HCT116 (cell line): ENCODE measurements at regions not wholly inside any gene's neighbourhood (a gene's known extent, or its start where the extent isn't known, plus 50 kb on each side); places are given as distances from the start of the nearest gene placed in this dataset.

Experiments
- ATAC-seq: fragments of 200-7000 bp; cut with Tn5 transposase; 2 replicates; pipeline ENCODE4 v1.9.1; 2020; ENCODE audit warnings: mild to moderate bottlenecking, moderate library complexity
- BruUV-seq: library from RNA; stranded (reverse); fragments of 400-500 nt; replicated peaks from 2 replicates; lab custom pipeline; 2021; lab: Mats Ljungman, UMichigan
- CTCF ChIA-PET: fragments of 300-600 bp; sonication (Branson Sonifier 250); formaldehyde crosslinking; loops from one replicate; lab custom pipeline; 2021; ENCODE audit warnings: antibody characterized with exemption; lab: Charles Lee
- POLR2A ChIA-PET: fragments of 300-600, 350-600 bp; sonication (Branson Sonifier 250); formaldehyde crosslinking; loops from one replicate; lab custom pipeline; 2021; ENCODE audit warnings: antibody characterized with exemption; lab: Charles Lee
- RAD21 ChIA-PET, 2 experiments: fragments of 300-600 bp; sonication (Branson Sonifier 250); formaldehyde crosslinking; loops; one replicate each; lab custom pipeline; 2023; ENCODE audit warnings: low total read pairs in 2 of 2; ENCODE audit not compliant: uncharacterized antibody in 2 of 2, unreplicated experiment in 2 of 2, low non-redundant PET in 1 of 2; lab: Charles Lee
- DNase-seq: peaks from one replicate; pipeline ENCODE4 v3.0.0-alpha.2; 2010; ENCODE audit warnings: low read depth, low spot score
- H2AFZ ChIP-seq: fragments of 200-600 bp; shearing (Covaris generic), sonication (generic); 2 replicates; pipeline ENCODE4 v1.6.1; 2017; ENCODE audit warnings: low read depth, mixed run types, mixed read lengths, antibody characterized with exemption, low read length; ENCODE audit not compliant: poor library complexity, severe bottlenecking
- H3K27ac ChIP-seq: 2 replicates; pipeline ENCODE4 v1.5.1; 2012; ENCODE audit warnings: low read depth, low read length
- H3K27me3 ChIP-seq: fragments of 200-600 bp; sonication (generic); 2 replicates; pipeline ENCODE4 v1.6.1; 2016; ENCODE audit warnings: mixed run types, low read length, mixed read lengths; ENCODE audit not compliant: insufficient read depth
- H3K36me3 ChIP-seq, 2 experiments: fragments of 200-500 bp in 1 of 2; fragments of 200-600 bp in 1 of 2; sonication (Bioruptor generic) in 1 of 2; sonication (generic) in 1 of 2; 2 replicates each; pipeline versions ENCODE4 v1.5.1 to v1.6.1; 2014 to 2016; ENCODE audit warnings: low read length in 2 of 2, inconsistent platforms in 1 of 2, mixed read lengths in 1 of 2, mixed run types in 1 of 2; ENCODE audit not compliant: insufficient read depth in 2 of 2, control insufficient read depth in 1 of 2
- H3K4me1 ChIP-seq, 2 experiments: fragments of 200-600 bp in 1 of 2; sonication (generic) in 1 of 2; 2 replicates each; pipeline versions ENCODE4 v1.5.1 to v1.6.1; 2012 to 2017; ENCODE audit warnings: low read length in 2 of 2, inconsistent platforms in 1 of 2, mild to moderate bottlenecking in 1 of 2, mixed read lengths in 1 of 2, mixed run types in 1 of 2, moderate library complexity in 1 of 2; ENCODE audit not compliant: insufficient read depth in 2 of 2, control insufficient read depth in 1 of 2
- H3K4me2 ChIP-seq: fragments of 200-600 bp; sonication (generic); 2 replicates; pipeline ENCODE4 v1.6.1; 2017; ENCODE audit warnings: mixed run types, low read length, mixed read lengths
- H3K4me3 ChIP-seq, 2 experiments: fragments of 200-600 bp in 1 of 2; sonication (generic) in 1 of 2; replicated peaks in 1 of 2; 2 replicates each; pipeline ENCODE4 v1.5.1; 2011 to 2016; ENCODE audit warnings: low read length in 2 of 2, control low read depth in 1 of 2, low read depth in 1 of 2, mild to moderate bottlenecking in 1 of 2, mixed read lengths in 1 of 2, mixed run types in 1 of 2
- H3K79me2 ChIP-seq: fragments of 200-600 bp; sonication (generic); 2 replicates; pipeline ENCODE4 v1.6.1; 2017; ENCODE audit warnings: mild to moderate bottlenecking, mixed run types, low read length, moderate library complexity, mixed read lengths; ENCODE audit not compliant: insufficient read depth
- H3K9ac ChIP-seq: fragments of 200-600 bp; sonication (generic); 2 replicates; pipeline ENCODE4 v1.6.1; 2016; ENCODE audit warnings: low read length, mixed read lengths
- H3K9me2 ChIP-seq: fragments of 200-600 bp; sonication (generic), shearing (Covaris generic); 2 replicates; pipeline ENCODE4 v1.6.1; 2017; ENCODE audit warnings: mixed run types, mild to moderate bottlenecking, moderate library complexity; ENCODE audit not compliant: insufficient read depth
- H3K9me3 ChIP-seq, 2 experiments: fragments of 200-500 bp in 1 of 2; fragments of 200-600 bp in 1 of 2; sonication (Bioruptor generic) in 1 of 2; sonication (generic) in 1 of 2; 2 replicates each; pipeline ENCODE4 v1.6.1; 2014 to 2017; ENCODE audit warnings: low read length in 2 of 2, mixed read lengths in 2 of 2, inconsistent platforms in 1 of 2, low read depth in 1 of 2, mild to moderate bottlenecking in 1 of 2, mixed run types in 1 of 2, moderate library complexity in 1 of 2; ENCODE audit not compliant: control insufficient read depth in 1 of 2, insufficient read depth in 1 of 2
- H4K20me1 ChIP-seq: fragments of 200-600 bp; sonication (generic), shearing (Covaris generic); 2 replicates; pipeline ENCODE4 v1.6.1; 2017; ENCODE audit warnings: mixed run types, mild to moderate bottlenecking, moderate library complexity; ENCODE audit not compliant: insufficient read depth
- ATF3 ChIP-seq: IDR thresholded peaks from 2 replicates; pipeline ENCODE4 v1.6.1; 2012
- CBX3 ChIP-seq: IDR thresholded peaks from 2 replicates; pipeline ENCODE4 v1.6.1; 2012; ENCODE audit warnings: low read depth
- CEBPB ChIP-seq: IDR thresholded peaks from 2 replicates; pipeline ENCODE4 v1.6.1; 2012; ENCODE audit warnings: low read depth
- EGR1 ChIP-seq: IDR thresholded peaks from 2 replicates; pipeline ENCODE4 v1.6.1; 2012; ENCODE audit warnings: low read depth
- FOSL1 ChIP-seq: IDR thresholded peaks from 2 replicates; pipeline ENCODE4 v1.6.1; 2012; ENCODE audit warnings: low read depth
- JUND ChIP-seq: IDR thresholded peaks from 2 replicates; pipeline ENCODE4 v1.6.1; 2012
- MAX ChIP-seq: IDR thresholded peaks from 2 replicates; pipeline ENCODE4 v1.6.1; 2012
- POLR2A ChIP-seq: IDR thresholded peaks from 2 replicates; pipeline ENCODE4 v1.7.0; 2011; ENCODE audit warnings: borderline replicate concordance; ENCODE audit not compliant: insufficient read depth, insufficient read length; ENCODE audit errors: extremely low read depth
- POLR2AphosphoS5 ChIP-seq: IDR thresholded peaks from 2 replicates; pipeline ENCODE4 v1.6.1; 2011; ENCODE audit warnings: mild to moderate bottlenecking, low read depth, low read length, moderate library complexity
- SIN3A ChIP-seq: IDR thresholded peaks from 2 replicates; pipeline ENCODE4 v1.6.1; 2012; ENCODE audit warnings: low read depth
- SP1 ChIP-seq: IDR thresholded peaks from 2 replicates; pipeline ENCODE4 v1.6.1; 2012; ENCODE audit warnings: low read depth
- SRF ChIP-seq: IDR thresholded peaks from 2 replicates; pipeline ENCODE4 v1.6.1; 2012; ENCODE audit warnings: low read depth
- TCF7L2 ChIP-seq: IDR thresholded peaks from 2 replicates; pipeline ENCODE4 v1.7.0; 2011; ENCODE audit warnings: borderline replicate concordance, inconsistent platforms; ENCODE audit not compliant: insufficient read depth, insufficient read length; ENCODE audit errors: extremely low read depth
- ZFX ChIP-seq: fragments of 450-650 bp; IDR thresholded peaks from 2 replicates; pipeline ENCODE4 v1.6.1; 2017
- ZNF274 ChIP-seq: fragments of 200-500 bp; sonication (Bioruptor generic); IDR thresholded peaks from 2 replicates; pipeline ENCODE4 v1.6.1; 2014; ENCODE audit warnings: mild to moderate bottlenecking, low read depth, low read length, inconsistent platforms
- intact Hi-C: fragments of 100-400 bp; cut with micrococcal nuclease; formaldehyde crosslinking; loops from 2 replicates; pipeline ENCODE4 v1.10.0; 2022

- TF ChIP-seq CBX3 (no peak), POLR2A (no peak)
- TF ChIP-seq, all 23 proteins: peak for 0
Measured at GRCh38 chr6:73954881-73955280, 258.9 kb downstream of the CD109 start (continued).

DNA sequence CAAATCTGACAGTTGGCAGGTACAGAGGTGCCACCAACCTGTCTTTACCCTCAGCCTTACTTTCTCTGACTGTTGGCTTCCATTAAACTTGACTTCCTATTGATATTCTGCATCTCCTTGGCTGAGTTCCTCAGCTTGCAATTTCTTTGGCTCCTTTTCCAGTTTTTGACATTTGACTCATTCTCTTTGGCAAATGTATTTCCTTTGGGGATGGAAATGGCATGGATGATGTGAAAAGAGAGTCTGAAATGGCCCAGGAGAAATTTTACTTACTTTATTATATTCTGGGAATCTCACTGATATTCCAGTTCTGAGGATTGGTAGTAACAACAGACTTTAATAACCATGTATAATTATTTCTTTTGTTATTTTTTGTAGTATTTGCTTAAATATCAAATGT lies 255.2 kb downstream of the CD109 start:
- Histone ChIP-seq H3K79me2 (no peaks in the 10 kb centered on the region), H2AFZ (no peak overlapping the region), H3K9ac (no peak overlapping the region), H3K9me3 (no peaks in the 10 kb centered on the region), H4K20me1 (no peaks in the 10 kb centered on the region), H3K9me2 (no peaks in the 10 kb centered on the region), H3K27me3 (no peaks in the 10 kb centered on the region), H3K36me3 (no peaks in the 10 kb centered on the region), H3K4me3 (no peak overlapping the region), H3K4me1 (no peaks in the 10 kb centered on the region), H3K27ac (no peak overlapping the region)
- CTCF ChIA-PET, result interaction anchor here (1.1 kb wide), 1 partner anchor 19 kb away, joined by 3 read pairs; no protein-coding TSS in a partner anchor
- intact Hi-C loops, result no loop called here
- BruUV-seq, result no TSS peak
- ATAC-seq (no peak), DNase-seq (no peak)
- POLR2A ChIA-PET, result no interaction called here
- TF ChIP-seq CEBPB (no peak), TCF7L2 (no peak), ZNF274 (no peak), SP1 (no peak), ATF3 (no peak), CBX3 (no peak), FOSL1 (no peak), SRF (no peak), EGR1 (no peak), MAX (no peak), POLR2AphosphoS5 (no peak), ZFX (no peak), SIN3A (no peak), JUND (no peak)
- TF ChIP-seq, all 23 proteins: peak for 0
- no peak overlapping the region for H3K4me2 ChIP-seq
- RAD21 ChIA-PET, result no interaction called here
